Thyroid gland (tissue), 4 donors: ENCODE measurements at regions not wholly inside any gene's neighbourhood (a gene's known extent, or its start where the extent isn't known, plus 50 kb on each side); places are given as distances from the start of the nearest gene placed in this dataset.

ENCODE experiments used
- POLR2A ChIP-seq, 2 donors: fragments of 450-650 bp; IDR thresholded peaks; one replicate each; pipeline ENCODE4 v1.6.1; 2017; ENCODE audit warnings: antibody characterized with exemption in 2 of 2, mild to moderate bottlenecking in 2 of 2, moderate library complexity in 1 of 2
- TF ChIP-seq, protein P1 (sequence below), 6 experiments: fragments of 200-600 bp in 3 of 6; fragments of 450-650 bp in 3 of 6; sonication (generic) in 3 of 6; IDR thresholded peaks; one replicate each; pipeline ENCODE4 v1.5.1; 2016 to 2019; ENCODE audit warnings: antibody characterized with exemption in 6 of 6, mild to moderate bottlenecking in 2 of 6, inconsistent platforms in 1 of 6, moderate library complexity in 1 of 6

DNA sequence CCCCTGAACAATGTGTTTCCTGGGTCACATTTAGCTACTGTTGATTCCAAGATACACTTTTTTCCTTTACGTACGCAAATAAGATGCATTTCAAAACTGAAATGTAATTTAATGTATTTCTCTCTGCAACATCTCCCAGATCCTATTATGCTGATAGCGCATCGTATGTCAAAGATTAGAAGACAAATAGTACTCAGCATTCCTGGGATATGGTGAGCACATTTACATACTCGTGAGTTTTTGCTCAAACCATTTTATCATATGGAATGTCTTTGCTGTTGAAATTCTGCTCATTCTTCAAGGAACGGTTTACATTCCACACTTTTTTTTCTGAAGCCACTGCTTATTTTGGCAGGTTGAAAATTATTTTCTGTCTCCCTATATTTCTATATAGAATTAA lies 221.4 kb downstream of the OXSM start:
- TF ChIP-seq, protein P1, sequence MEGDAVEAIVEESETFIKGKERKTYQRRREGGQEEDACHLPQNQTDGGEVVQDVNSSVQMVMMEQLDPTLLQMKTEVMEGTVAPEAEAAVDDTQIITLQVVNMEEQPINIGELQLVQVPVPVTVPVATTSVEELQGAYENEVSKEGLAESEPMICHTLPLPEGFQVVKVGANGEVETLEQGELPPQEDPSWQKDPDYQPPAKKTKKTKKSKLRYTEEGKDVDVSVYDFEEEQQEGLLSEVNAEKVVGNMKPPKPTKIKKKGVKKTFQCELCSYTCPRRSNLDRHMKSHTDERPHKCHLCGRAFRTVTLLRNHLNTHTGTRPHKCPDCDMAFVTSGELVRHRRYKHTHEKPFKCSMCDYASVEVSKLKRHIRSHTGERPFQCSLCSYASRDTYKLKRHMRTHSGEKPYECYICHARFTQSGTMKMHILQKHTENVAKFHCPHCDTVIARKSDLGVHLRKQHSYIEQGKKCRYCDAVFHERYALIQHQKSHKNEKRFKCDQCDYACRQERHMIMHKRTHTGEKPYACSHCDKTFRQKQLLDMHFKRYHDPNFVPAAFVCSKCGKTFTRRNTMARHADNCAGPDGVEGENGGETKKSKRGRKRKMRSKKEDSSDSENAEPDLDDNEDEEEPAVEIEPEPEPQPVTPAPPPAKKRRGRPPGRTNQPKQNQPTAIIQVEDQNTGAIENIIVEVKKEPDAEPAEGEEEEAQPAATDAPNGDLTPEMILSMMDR (IDR thresholded peaks at IDR 0.05), result no peak
- TF ChIP-seq POLR2A (IDR thresholded peaks at IDR 0.05), result no peak
